Forelimb muscle (tissue), 1 donor: ENCODE measurements at regions not wholly inside any gene's neighbourhood (a gene's known extent, or its start where the extent isn't known, plus 50 kb on each side); places are given as distances from the start of the nearest gene placed in this dataset.
A peak's percentile ranks its signal among the peaks of the same experiment; 100 is the strongest.

Experiments used
- DNase-seq: peaks from one replicate; pipeline ENCODE4 v3.0.0-alpha.2; 2013; ENCODE audit warnings: low read depth

DNA sequence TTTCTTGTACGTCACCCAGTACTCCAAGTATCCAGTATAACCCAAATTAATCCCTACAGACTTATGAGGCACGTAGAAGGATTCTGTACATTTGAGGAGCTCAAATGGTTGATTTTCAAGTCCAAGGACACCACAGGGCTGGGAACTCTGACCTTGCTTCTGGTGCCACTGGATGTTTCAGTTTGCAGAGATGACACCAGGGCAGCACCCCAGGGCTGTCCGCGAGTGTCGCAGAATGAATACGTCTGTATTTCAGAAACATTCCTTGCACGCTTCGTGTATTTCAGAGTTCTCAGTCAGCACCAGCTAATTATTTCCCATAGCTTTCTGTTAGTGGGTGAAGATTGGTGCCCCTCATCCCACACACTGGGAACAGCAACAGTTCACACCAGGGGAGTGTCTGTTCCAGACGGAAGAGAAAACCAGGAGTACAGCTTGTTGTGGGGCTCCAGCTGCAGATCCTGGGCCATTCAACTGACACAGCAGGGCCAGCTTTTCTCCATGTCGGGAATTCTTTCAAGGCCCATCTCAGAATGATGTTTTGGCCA lies 159.2 kb downstream of the RHOU start:
- DNase-seq, result no peak

DNA sequence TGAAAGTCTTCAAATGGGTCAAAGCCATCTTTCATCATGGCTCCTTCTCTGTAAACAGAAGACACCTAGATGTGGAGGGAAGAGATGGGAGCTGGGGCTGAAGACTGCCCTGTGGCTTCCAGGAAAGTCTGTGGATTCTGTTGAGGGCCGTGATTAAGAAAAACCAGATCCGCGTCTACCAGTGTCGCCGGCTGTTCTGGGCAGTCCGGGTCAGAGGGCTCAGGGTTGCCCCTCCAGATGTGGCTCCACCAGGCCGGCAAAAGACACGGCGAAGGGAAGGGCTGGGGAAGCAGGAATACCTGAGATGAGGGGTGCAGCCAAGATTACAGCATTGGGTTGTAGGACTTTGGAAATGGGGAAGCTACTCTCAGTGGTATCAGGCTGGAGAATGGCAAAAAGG lies 162.6 kb downstream of the RHOU start:
- DNase-seq, result no peak

DNA sequence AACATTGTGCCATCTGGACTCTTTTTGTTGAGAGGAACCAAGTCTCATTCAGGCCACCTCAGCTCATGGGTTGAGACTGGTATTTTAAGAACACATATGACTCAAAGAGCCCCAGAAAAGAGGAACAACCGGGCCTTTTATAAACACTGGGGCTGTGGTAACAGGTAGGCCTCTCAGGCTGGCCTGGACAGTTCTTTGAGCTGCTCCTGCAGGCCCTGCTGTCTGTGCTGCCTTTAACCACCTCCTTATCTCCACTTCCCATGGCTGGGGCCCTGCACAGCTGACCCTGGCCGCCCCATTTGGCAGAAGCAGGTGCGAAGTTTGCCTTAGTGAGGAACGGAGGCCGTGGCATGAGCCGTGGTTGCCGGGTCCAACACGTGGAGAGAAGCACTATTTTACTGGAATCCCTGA lies 163.3 kb downstream of the RHOU start:
- DNase-seq, result no peak

DNA sequence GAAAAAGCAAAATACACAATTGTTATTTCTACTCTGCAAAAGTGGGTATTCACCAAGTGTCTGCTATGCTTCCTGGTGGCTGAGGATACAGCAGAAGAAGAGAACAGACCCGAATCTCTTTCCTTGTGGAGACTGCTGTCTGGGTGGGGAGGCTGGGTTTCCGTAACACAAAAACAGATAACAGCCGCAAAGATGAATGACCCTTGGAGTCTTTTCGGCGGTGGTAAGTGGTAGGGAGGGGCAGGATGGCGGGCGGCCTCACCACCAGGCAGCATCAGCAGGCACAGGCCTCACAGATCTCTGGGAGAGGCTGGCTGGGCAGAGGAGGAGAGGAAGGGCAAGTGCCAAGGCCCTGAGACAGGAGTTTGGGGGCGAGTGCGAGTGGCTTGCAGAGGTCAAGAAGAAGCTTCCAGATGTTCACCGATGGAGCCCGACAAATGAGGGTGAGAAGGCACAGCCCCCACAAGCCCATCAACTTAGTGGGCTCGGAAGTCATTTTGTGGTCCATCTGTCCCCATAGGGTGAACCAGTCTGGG lies 164.2 kb downstream of the RHOU start:
- DNase-seq, result no peak

DNA sequence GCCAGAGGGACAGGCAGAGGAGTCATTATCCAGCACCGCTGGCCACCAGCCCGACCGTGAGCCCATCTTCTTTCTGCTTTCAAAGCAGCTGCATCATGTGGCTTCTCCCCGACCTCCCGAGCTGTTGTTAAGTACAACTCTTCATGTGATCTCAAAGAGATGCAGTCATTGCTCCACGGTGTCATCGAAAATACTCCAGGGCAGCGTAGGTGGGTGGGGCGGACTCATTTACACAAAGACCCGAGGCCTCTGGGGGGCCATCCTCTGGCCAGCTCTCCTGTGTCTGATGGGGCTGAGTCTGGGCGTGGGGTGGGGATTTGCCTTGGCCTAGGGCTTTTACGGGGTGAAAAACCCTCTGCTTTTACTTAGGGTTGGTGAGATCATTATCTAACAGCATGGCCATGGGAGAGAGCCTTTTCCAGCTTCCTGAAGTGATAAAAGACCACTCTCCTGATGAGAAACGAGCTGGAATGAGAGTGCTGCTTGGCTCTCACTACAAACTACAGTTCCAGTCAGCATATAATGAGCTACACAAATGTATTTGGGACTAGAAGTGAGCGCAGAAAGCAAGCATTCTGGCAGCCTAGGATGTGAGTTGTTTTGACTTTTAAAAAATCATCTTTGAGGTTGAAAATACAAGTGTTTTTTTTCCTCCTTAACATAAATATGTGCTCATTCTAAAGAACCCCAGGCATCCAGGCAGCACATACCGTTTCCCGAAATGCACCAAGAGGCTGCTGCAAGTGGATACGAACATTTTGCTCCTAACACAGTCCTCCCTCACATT lies 165.0 kb downstream of the RHOU start:
- peak; percentile 95 for DNase-seq

DNA sequence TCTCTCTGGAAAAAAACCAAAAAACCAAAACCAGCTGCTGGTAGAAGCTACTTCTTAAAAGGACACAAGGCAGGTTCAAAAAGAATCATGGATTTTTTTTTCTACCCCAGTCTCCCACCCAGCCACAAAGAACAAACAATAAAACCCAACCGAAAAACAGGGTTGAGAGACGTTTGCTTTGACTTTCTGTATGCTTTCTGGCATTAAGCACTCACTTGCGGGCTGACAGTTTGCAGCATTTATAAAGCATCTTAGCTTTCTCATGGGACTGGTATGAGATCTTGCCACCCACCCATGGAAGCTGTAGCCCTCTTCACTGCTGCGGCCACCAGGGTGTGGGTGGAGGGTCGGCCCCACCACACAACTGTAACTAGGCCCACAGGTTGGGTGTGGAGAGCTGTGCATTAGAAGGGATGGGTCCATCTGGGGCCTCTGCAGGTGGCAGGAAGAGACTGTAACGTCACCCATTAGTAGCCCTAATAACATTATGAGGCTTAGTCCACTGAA lies 165.7 kb downstream of the RHOU start:
- DNase-seq, result no peak

DNA sequence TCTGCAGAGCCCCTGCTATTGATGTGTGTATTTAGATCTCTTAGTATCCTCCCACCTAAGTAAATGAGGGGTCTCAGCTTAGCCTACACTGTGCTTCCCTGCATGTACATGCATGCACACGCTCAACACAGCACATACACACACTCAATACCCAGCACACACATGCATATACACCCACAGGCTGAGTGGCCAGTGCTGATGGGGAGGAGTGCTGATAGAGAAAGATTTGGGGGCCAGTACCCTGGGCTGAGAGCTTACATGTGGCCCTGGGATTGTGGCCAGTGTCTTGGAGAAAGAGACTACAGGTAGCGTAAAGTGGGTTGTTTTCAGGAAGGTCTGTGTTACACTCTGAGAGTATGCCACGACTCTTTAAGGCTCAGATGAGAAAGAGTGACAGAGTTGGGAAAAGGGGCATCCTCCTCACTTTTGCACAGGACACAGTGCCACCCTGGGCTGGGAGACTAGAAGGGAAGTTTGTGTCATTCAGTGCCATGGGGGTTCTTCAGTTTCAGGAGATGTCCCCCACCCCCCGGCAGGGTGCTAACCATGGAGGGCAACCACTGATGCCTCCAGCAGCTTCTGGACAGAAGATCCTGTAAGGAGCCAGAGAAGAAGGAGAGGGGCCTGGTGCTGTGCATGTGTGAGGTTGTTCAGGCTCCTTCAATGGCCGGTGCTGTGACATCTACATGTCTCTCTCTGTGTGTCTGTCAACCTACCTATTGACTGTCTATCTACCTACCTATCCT lies 166.8 kb downstream of the RHOU start:
- no peak for DNase-seq

DNA sequence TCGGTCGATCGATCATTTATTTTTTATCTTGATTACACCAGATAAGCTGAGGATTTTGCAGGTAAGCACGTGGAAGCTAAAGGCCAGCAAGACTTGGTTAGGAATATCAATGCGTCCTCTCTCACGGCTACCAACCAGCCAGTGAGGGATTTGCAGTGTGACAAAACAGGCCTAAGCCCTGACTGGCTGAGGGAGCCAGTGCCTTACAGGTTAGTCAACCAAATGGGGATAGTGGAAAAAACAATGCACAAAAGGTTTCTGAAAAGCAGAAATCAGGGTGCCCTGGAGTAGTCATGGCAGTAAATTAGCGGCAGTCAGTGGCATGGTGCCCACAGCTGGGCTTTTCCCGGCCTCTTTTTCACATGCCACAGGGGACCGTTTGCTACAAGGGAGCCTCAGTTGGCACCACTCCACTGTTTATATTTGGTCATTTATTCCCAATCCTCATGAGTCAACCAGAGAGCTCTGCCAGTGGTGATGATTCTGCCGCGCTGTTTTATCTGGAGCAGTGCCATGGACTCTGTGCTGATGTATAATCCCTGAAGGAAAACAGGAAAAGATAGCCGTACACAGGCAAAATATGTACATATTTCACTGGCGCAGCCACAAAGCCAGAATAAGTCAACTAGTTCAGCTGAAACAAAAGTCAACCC lies 167.6 kb downstream of the RHOU start:
- DNase-seq, result no peak

DNA sequence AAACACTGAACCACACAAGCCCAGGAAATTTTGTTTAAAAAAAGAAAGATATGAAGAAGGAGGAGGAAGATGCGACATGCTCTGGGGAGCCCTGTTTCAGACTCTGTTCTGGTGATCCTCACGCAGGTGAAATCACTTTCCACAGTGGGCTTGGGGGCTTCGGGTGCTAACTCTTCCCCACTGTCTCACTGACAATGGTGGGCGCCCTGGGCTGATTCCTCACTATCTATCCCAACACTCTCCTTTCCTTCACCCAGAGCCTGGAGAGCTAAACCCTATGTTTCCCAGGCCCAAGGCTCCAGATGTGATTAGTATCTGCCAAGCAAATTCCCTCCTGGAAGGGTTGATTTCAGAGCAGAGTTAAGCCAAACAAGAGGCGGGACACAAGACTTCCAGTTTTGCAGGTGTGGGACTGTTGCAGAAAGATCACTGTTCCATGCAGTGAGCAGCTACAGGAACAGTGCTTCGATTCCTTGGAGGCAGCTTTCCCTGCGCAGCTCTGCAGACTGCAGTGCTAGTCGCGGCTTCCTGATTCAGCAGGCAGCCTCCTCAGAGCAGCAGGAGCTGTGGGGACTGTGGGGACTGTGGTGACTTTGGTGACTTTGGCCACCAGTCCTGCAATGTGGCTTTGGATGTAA lies 168.3 kb downstream of the RHOU start:
- no peak for DNase-seq

DNA sequence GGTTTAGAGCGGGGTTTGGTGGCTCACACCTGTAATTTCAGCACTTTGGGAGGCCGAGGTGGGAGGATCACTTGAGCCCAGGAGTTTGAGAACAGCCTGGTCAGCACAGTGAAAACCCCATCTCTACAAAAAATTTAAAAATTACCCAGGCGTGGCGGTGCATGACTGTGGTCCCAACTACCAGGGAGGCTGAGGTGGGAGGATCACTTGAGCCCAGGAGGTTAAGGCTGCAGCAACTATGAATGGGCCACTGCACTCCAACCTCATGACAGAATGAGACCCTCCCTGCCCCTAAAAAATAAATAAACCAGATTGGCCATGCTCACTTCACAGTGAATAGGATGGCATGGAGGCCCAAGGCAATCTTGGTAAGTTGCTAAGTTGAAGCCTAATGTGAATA lies 168.9 kb downstream of the RHOU start:
- DNase-seq, result no peak

DNA sequence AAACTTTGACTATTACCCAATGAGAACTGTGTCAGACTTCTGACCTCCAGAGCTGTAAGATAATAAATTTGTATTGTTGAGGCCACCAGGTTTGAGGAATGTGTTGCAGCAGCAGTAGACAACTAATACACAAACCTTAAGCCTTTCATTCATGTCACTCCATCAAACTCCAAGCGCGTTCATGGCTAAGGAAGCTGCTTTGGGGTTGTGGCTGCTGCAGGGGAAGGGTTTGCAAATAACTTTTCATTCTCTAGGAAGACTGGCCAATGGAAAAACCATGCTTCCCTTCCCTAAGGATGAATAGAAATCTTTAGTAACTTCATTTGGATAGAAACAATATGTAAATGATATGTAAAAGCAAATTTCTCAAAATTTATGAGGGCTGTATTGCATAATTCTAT lies 170.4 kb downstream of the RHOU start:
- DNase-seq, result no peak

DNA sequence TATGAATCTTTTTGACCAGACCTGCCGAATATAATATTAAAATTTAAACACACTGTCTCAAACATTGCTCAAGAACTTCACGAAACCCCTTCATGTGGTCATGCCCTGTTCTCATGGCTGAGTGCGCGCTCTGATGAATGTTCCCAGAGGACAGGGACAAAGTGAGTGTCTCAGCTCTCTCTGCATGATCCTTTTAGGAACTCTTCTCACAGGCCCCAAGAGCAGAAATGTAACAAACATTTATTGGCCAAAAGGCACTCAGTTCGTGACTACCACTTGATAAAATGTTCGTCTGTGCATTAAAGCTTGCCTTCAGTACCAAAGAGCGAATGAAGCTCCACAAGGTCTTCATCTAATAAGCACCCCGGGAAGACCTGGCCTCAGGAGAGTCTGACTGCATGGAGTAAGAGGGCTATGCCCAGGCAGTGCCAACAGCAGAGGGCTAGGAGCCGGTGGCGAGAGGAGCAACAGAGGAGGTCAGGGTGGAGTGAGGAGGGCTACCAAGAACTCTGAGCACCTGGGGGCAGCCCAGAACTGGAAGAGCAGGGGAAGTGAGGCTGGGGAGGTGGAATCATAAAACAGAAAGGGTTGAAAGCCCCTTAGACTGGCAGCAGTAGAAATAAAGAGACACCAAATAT lies 171.1 kb downstream of the RHOU start:
- no peak for DNase-seq

DNA sequence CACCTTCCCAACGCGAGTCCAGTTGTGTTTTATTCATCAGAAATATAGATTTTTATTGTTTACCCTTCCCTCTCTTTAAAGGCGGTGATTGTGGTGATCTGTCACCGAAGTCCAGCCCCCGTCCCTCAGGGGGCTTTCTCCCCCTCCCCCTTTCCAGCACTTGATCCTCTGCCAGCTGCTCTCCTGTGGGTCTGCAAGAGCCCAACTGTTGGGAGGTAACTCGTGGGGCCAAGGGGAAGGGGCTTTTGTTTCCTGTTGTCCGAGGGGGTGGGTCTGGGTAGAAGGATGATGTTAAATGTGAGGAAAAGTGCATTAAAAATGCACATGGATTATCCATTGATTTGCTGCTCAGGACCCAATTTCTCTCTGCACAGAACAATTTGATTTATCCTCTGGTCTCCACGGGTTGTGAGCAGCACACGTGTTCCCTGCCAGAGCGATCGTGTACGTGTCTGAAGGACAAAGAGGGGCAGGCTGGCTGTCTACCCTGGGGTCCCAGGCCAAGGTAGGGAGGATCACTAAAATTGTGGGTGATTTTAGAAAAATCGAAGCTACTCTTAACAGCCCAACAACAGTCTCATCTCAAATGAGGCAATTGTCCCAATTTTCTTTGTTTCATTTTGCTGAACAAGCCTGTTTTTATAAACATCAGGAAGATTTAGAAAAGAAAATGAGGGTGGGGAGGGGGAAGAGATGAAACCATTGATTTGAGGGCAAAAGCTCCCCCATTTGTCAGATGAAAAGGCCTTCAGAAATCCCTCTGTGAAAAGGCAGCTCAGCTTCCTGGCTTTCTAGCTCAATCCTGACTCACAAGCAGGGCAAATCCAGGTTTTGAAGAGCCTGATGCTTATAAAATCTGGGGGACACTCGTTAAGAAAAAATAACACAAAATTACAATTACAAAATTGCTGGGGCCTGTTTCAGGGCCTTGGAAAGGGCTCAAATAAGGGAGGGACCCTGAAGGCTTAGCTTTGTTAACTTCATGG lies 176.2 kb downstream of the RHOU start:
- DNase-seq, result no peak

DNA sequence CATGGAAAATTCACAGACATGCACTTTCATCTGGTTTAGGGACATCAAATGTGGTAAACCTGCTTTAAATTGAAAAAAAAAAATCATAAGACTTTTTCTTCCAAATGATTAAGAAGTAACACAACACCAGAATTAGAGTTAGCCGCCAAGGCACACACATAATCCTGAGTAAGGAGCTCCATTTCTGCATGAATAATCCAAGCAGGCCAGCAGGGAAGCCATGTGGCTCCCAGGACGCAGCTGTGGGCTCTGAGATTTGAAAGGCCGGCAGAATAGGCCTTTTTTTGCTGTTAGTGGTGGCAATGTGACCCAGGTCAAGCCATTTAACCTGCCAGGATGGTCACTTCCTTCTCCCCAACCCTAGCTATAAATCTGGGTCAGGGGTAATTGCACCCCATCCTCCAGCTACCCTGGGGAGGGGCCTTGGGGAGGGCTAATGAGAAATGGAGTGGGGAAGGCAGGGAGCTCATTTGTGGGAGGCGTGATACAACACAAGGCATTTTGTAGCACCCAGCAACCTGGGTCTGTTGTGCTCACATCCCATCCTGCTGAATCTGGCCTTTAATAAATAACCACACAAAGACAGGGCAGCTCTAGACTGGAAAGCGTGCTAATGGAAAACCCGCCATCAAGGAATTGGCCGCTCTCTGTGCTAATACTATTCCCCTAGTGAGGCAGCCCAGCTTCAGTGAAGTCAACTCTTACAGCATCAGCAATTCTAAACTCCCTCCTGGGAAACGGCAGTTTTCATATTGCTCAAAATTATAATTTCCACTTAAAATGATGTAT lies 178.5 kb downstream of the RHOU start:
- DNase-seq, result no peak

DNA sequence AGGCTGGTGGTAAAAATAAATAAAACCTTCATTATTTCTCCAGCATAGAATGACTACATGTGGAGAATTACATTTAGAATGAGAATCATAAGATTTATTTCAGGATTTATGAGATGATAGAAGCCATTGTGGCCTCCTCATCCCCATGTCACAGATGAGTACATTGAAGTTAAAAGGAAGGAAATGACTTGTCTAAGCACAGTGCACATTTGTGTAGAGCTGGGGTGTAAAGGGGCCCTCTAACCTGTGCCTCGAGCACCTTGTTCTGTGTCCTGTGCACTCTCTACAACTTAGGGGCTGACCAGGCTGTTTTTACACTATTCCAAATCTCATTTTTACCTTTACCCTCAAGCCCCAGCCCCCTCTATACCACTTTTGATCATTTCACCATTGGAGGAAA lies 179.4 kb downstream of the RHOU start:
- DNase-seq, result no peak

DNA sequence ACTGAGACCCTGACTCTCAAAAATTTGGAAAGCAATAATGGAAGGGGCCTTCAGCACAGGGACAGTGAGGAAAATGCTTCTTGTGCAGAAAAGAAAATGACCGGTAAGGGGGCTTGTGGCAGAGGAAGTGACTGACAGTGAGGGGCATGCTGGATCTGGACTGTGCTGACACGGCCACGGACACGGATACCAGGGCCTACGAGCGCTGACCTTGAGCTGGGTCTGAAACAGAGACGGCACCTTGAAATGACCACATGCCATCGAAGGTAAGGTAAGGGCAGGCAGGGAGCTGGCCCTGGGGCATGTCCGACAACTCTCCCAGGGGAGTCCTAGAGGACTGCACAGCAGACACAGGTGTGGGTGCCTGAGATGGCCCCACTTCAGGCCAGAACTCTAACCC lies 182.1 kb downstream of the RHOU start:
- DNase-seq, result no peak

DNA sequence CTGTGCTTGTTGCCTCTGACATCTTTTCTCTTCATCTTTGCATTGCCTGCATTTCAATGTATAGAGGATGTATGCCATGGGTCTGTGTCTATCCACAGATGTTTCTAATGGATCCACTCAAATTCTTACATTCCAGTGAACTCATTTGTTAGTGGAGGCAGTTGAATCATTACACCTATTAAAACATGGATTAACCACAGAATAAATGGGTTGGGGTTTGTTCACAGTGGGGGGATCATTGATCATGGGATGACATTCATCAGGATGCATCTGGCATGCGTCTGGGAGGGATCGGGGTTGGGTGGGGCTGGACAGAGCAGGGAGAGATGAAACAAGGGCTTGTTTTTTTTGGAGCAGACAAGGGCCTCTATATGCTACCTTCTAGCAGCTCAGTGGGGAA lies 182.5 kb downstream of the RHOU start:
- DNase-seq, result no peak

DNA sequence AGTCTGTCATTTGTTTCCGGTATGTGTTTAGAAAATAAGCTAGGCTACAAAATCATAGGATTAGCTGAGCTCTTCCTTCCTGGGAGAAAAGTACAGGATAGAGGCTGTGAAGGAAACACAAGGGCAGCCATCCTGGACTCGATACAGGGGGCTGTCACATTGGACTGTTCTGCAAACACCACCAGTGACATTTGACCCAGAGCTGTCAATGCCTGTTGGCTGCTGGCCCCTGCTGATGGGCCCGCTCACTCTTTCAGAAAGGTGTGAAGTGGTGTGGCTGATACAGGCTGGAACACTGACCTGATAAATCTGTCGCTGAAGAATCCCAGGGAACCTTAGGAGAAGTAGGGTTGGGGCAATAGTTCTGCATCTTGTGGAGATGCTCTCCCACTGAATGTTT lies 183.1 kb downstream of the RHOU start:
- DNase-seq, result no peak

DNA sequence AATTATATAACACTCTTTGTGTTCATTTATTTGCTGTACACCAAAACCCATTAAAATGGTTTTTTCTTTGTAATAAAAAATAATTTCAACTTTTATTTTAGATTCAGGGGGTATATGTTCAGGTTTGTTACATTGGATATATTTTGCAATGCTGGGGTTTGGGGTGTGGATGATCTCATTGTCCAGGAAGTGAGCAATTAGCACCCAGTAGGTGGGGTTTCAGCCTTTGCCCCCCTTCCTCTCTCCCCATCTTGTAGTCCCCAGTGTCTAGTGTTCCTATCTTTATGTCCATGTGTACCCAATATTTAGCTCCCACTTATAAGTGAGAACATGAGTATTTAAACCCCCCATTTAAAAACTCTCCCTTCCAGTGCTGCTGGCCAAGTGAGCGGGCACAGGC lies 184.6 kb downstream of the RHOU start:
- no peak for DNase-seq
